NCI-H526 (cell line): ENCODE measurements at regions not wholly inside any gene's neighbourhood (a gene's known extent, or its start where the extent isn't known, plus 50 kb on each side); places are given as distances from the start of the nearest gene placed in this dataset.

Experiments used
- DNase-seq, 2 experiments: peaks; one replicate each; lab custom pipeline; 2025; lab: John Stamatoyannopoulos, UW

DNA sequence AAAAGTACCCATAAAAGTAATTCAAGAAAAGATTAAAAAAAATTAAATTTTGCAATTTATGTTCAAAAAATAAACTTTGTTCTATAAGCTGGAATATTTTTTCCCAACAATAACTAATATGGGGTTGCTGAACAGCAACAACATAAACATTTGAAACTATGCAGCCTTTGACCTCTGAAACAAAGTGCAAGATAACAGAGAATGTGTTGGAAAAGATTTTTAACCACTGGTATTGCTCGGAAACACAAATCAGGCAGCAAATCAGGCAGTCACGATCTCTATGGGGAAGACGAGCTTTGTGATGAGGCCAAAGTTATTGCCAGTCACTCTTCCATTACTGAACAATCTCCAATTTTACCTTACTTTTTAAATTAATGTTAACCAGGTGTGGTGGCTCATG lies 332.1 kb downstream of the PABPC4L start:
- DNase-seq = no peak

- no peak for DNase-seq
Observed at GRCh38 chr4:133868856-133869255, 332.7 kb downstream of the PABPC4L start.

- DNase-seq = no peak
Observed at GRCh38 chr4:133866328-133866699, 335.3 kb downstream of the PABPC4L start.

DNA sequence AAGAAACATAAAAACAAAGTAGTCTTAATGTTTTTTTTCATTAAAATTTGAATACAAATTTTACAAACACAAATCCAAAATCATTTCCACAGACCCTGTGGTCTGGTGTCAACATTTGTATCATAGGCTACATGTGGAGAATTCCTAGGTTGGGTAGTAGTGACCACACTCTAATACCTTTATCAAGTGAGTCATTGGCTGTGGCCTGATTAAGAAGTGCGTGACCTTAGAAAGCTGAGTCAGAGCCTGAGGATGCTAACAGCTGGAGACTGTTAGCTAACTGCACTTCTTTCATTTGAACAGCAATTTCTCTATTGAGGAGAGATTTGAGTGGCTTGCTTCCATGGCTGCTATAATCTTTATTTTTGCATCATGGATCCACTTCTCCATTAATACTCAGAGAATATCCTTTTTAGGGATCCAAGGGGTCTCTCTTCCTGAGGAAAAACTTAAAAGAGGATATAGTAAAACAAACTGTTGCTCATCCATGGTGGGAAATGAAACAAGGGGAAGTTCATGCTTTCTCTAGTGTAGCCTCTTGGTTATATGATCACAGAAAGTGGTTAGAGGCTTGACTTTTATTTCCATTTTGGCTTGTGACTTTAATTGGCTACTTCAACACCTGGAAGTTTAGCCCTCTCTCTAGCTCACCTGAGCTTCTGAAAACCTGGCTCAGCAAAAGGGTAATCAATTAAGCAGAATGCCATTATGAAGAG lies 335.8 kb downstream of the PABPC4L start:
- DNase-seq = no peak

DNA sequence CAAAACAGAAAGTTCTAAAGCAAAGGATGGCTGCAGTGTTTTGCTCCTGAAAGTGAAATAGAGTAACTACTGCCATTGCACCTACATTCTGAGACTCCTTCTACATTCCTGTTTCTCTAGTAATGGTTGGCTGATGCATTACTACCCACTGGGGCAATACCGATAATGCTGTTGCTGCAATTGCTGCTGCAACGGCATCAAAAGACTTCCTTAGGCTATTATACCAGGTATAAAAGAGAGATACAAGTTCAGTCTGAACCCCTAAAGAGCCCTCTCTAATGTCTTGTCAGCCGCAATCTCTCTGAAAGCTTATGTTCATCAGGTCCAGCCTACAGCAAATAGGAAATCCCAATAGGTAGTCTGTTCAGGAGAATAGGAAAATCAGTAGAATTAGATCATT lies 338.4 kb downstream of the PABPC4L start:
- no peak for DNase-seq

DNA sequence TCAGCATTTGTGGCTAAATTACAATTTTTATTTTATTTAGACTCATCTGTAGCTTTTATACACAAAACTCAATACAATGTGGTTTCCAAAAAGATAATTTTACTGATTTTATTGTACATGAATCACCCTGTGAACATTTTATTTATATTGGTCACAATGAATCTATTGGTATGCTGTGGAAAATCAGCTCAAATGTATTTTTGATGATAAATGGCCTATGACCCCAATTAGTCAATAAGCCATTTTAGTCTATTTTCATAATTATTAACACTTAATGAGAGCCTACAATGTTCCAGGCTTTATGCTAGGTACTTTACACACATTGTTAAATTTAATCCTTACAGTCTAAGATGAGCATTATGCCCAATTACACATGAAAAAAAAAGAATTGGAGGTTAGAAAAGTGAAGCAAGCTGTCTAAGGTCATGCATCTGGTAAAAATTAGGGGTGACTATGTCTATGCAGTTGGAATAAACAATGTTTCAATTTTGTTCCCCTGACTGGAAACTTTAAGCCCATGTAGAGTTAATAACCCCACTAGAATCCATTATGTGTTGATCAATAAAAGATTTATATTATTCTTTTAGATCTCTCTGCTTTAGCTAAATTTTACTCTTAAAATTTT lies 344.7 kb downstream of the PABPC4L start:
- no peak for DNase-seq

DNA sequence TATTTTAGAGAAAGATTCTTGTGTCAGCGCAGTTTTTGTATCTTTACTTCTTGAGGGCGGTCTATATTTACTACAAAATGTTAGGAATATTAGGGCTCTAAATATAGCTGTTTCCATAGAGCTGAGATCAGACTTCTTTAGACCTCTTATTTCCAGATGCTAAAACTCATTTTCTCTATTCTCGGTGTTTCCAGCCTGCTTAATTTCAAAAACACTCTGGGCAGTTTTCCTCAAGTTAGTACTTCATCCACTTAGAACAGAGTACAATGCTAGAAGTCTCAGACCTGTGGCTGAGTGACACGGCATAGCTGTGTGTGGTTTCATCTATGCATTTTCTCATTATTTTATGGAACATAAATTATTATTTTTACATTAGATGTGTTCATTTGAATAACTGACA lies 346.6 kb downstream of the PABPC4L start:
- no peak for DNase-seq

DNA sequence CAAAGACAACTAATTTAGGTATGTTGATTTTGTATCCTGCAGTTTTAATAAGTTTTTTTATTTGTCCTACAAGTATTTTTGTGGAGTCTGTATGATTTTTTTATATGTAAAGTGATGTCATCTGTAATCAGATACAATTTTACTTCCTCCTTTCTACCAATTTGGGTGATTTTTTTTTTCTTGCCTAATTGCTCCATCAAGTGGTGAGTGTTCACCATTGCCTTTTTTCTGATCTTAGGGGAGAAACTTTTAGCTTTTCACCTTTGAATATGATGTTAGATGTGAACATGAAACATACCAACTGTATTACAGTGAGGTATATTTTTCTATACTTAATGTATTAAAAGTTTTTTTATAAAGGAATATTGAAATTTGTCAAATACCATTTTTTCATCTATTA lies 362.3 kb downstream of the PABPC4L start:
- DNase-seq = peak in 1 of 2 experiments; percentile 11

GRCh38 chr4:133823177-133823576 lies 378.4 kb downstream of the PABPC4L start:
- DNase-seq = no peak

DNA sequence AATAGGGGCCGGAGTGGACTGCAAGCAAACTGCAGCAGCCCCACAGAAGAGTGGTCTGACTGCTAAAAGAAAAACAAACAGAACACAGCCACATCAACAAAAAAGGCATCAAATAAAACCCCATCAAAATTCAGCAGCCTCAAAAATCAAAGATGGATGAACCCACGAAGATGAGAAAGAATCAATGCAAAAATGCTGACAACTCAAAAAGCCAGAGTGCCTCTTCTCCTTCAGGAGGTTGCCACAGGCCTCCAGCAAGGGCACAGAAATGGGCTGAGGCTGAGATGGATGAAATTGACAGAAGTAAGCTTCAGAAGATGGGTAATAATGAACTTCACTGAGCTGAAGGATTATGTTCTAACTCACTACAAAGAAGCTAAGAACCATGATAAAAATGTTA lies 388.6 kb downstream of the PABPC4L start:
- DNase-seq = no peak

- no peak for DNase-seq
Observed at GRCh38 chr4:133812236-133812635, 389.4 kb downstream of the PABPC4L start.

DNA sequence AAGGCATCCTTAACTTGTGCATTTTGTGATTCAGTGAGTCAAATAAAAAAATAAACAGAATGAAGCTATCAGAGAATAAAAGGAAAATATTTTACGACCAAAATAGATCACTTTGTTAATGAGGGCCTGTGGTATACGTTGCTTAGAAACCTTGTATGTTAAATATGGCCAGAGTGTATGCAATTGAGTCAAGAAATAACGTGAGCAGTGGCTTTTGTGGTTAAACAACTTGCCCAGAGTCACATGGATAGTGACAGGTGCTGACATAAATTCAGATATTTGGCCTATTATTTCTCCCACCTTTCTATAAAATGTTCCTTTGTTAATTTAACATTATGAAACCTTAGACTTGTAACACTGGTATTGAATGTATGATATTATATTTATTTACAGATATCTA lies 393.4 kb downstream of the PABPC4L start:
- no peak for DNase-seq

DNA sequence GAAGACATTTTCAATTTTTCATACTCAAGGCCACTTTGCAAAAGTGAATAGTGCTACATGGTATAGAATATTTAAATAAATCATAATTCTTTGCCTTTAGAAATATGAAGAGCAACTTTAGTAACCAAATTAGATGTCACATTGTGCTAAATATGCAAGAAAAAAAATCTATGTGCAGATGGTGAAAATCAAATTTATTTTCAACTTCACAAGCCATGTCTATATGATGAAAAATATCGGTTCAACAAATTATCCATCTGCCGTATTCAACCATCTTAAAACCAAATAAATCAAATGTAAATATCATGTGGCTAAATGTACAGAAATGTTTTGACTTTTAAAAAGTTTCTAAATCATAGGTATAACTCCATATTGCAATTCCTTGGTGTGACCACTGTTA lies 398.2 kb downstream of the PABPC4L start:
- DNase-seq = no peak

DNA sequence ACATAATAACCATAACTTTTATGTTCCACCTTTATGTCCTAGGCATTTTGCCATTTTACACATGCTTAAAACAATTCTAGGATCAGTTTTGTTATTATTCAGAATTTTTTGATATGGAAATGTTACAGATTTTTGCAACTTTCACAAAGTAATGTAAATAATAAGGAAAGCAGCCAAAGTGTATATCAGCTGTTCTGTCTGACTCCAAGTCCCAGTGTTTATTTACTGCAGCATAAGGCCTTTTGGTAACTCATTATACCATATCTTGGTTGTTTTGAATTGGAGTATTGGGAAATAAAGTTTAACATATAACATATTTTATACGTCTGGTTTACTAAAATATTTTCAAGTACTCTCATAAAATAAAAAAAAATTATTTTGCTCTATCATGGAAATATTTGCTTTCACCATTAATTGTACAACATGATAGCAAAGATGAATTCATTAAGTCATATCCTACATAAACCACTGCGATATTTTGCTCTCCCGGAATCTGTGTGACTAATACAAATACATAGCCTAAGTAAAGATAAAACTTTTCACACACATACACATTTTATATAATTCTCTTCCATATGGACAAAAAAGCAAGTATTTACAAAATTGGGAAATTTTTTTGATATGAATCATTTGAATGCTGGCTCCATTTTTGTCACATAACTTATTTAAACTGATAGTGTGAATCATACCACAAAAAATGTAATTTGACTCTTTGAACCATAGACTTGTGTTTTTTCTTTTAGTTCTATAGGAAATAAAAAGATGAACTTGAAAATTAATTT lies 399.0 kb downstream of the PABPC4L start:
- DNase-seq = no peak

DNA sequence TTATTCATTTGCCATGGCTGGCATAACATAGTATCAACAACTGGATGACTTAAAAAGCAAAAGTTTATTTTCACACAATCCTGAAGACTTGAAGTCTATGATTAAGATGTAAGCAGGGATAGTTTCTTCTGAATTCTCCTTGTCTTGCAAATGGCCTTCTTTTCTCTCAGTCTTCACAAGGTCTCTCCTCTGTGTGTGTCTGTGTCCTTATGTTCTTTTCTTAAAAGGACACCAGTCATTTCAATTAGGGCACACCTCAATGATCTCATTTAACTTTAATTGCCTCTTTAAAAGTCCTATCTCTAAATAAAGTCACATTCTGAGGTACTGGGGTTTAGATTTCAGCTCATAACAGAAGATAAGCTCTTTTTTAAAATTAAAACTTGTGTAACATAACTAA lies 399.7 kb downstream of the PABPC4L start:
- no peak for DNase-seq

DNA sequence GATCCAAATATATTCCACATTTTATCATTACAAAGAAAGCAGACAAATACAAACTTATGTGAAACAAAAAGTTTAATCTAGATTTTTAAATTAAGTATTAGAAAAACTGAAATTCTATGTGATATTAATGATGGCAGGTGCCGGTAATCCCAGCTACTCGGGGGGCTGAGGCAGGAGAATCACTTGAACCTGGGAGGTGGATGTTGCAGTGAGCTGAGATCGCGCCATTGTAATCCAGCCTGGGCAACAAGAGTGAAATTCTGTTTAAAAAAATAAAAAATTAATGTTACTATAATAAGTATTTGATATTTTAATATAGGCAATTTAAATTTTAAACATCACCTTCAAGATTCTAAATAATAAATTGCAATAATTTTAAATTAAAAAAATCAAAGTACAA lies 400.6 kb downstream of the PABPC4L start:
- DNase-seq = no peak

GRCh38 chr4:133799717-133800315 lies 401.8 kb downstream of the PABPC4L start:
- no peak for DNase-seq

DNA sequence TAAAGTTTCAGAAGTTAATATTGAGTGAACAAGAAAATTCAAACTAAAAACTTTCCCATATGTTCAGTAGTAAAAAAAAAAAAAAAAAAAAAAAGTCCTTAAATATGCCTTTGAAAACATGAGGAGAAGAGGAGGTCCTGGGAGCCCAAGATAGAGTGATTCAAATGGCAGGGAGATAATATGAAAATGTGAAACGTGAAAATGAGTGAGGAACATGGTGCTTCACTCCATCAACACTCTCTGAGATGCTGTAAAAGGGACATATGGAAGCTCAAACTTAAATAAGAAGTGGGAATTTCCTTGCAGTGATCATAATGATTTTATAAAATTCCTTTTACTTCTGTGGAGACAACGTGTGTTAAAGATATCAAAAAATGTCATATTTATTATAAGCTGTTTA lies 423.9 kb downstream of the PABPC4L start:
- no peak for DNase-seq

DNA sequence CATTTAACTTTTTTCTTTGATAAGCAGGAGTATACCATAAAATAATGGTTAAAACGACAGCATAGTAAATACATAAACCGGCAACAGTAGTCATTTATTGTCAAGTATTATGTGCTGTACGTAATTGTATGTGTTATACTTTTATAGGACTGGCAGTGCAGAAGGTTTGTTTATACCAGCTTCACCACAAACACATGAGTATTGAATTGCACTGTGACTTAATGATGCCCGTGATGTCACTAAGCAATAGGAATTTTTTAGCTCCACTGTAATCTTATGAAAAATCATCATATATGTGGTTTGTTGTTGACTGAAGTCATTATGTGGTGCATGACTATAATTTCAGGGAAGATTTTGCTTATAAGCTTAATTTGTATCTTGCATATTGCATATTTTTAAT lies 424.6 kb downstream of the PABPC4L start:
- DNase-seq = no peak

DNA sequence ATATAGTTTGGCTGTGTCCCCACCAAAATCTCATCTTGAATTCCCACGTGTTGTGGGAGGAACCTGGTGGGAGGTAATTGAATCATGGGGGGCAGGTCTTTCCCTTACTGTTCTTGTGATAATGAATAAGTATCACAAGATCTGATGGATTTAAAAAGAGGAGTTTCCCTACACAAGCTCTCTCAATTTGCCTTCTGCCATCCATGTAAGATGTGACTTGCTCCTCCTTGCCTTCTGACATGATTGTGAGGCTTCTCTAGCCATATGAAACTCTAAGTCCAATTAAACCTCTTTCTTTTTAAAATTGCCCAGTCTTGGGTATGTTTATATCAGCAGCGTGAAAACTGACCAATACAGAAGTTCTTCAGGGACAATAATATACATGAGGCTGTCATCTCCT lies 425.1 kb downstream of the PABPC4L start:
- DNase-seq = no peak

DNA sequence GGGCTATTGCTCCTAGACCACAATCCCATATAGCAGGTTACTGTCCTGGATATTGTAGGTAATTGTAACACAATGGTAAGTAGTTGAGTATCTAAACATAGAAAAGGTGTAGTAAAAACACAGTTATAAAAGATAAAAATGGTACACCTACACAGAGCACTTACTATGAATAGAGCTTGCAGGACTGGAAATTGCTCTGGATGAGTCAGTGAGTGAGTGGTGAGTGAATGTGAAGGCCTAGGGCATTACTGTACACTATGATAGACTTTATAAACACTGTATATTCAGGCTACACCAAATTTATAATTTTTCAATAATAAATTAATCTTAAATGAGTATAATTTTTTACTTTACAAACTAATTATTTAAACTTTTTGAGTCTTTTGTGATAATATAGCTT lies 425.7 kb downstream of the PABPC4L start:
- DNase-seq = no peak

DNA sequence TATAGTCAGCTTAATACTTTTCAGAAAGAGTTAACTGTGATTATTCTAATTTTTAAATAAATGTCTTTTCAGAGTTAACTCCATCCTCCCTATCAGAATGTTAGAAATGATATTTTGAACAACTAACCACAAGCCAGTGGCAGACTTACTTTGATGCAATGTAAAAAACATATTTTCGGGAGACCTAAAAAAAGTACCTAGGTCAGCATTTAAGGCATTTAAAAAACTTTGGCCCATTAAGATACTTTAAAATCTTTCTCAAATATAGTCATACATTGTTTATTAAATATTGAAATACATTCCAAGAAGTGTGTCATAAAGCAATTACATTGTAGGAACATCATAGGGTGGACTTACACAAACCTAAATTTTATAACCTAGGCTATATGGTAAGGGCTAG lies 426.1 kb downstream of the PABPC4L start:
- no peak for DNase-seq

GRCh38 chr4:133759428-133759827 lies 442.2 kb downstream of the PABPC4L start:
- no peak for DNase-seq
